Activated CD4-positive, alpha-beta T cell treated with anti-CD3 and anti-CD28 coated beads, Interleukin-10, Interleukin-2, amounts not matched to agents 100 ng/mL and 50 ng/mL, durations not matched to agents 16 hours and 8 hours (primary cell): ENCODE measurements at regions not wholly inside any gene's neighbourhood (a gene's known extent, or its start where the extent isn't known, plus 50 kb on each side); places are given as distances from the start of the nearest gene placed in this dataset.

Experiments used
- DNase-seq: peaks from one replicate; pipeline ENCODE4 v3.0.0-alpha.2; 2020

DNA sequence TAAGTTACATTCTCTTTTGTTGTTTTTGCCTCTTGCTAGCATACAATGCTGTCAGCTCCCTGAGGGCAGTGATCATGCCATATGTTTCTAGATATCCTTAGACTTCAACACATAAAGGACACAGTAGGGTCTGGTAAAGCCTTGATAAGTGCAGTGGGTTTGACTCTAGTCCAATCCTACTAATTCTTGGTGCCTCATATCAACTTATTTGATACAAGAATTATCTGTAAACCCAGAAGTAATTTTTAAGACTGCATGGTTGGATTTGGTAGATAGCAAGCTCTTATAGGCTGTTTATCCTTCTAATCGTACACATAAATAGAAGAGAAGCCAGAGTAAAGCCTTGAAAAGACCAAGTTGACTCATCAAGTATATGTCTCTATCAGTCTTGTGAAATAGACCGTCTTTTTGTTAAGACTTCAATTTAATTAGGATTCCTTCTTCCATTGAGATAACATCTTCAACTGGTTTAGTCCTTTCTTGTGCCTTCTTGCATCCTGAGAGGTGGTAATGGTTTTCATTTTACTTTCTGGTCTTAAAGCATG lies 265.6 kb upstream of the CDIN1 start:
- DNase-seq = no peak

DNA sequence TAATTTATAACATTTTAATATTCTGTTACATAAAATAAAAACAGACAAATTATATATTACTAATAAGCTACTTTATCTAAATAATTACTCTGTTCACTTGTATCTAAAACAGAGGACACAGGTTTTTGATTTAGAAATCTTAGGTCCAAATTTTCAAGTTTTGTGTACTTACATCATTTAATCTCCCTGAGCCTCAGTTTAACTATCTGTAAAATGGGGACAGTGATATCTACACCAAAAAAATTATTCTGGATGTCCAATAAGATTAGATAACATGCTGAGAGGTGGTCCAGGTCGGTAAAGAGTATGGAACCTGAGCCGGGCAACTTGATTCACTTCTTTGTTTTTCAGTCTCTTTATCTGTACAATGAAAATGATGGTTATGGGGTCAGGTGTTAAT lies 263.8 kb upstream of the CDIN1 start:
- DNase-seq = no peak

DNA sequence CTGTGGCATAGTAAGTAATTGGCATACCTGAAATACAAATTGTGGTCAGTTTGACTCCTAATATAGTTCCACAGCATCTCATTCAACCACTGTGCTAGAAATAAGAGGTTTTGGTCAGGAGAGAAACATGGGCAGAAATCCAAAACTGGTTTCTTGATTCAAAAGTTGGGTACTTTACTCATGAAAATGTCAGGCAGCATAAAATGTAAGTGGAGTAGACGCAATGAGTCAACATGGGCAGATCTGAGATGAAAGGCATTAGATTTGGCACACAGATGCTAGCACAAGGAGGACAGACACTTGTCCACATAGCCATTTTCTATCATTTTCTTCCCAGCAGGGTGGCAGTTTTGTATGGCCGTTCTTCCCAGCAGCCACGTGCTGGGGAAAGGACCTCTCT lies 255.8 kb upstream of the CDIN1 start:
- DNase-seq = no peak

DNA sequence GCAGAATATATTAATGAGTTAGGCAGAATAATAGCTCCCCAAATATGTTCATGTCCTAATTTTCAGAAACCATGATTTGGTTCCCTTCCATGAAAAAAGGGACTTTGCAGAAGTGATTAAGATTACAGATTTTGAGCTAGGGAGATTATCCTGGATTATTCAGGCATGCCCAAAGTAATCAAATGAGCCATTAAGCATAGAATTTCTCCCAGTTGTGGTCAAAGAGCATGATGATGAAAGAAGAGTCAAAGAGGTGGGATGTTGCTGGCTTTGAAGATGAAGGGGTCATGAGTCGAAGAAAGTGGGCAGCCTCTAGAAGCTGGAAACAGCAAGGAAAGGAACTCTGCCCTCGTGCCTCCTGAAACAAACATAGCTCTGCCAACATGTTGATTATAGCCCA lies 254.2 kb upstream of the CDIN1 start:
- DNase-seq = no peak

DNA sequence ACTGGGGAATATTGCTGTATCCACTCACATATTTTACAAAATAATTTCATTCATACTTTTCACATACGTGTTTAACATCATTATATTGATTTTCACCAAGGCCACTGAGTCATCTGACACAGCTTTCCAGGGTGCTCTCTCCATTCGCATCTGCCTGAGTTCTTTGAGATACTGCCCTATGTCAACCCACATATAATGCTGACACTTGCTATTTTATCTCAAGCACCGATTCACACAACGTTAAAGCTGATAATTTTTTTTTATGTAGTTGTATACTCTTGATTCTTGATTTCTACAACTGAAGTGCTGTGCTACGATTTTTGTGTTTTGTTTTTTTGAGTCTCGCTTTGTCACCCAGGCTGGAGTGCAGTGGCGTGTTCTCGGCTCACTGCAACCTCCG lies 249.8 kb upstream of the CDIN1 start:
- DNase-seq = no peak

DNA sequence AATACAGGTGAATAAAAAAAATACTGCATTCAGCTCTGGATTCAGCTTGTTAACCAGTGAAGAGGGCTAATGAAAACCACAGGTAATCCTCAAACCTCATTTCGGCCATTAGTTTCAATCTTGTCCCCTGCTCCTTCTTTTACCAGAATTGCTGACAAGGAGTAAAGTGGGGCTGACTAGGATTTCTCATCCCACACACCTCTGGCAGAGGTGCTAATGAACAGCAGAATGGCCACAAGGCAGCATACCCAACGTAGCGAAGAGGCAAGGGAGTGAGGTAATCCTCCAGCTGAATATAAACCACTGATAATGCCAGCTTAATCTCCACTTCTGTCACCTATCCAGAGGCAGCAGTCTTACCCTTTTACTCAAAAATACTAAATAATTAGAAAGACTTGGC lies 248.8 kb upstream of the CDIN1 start:
- no peak for DNase-seq

DNA sequence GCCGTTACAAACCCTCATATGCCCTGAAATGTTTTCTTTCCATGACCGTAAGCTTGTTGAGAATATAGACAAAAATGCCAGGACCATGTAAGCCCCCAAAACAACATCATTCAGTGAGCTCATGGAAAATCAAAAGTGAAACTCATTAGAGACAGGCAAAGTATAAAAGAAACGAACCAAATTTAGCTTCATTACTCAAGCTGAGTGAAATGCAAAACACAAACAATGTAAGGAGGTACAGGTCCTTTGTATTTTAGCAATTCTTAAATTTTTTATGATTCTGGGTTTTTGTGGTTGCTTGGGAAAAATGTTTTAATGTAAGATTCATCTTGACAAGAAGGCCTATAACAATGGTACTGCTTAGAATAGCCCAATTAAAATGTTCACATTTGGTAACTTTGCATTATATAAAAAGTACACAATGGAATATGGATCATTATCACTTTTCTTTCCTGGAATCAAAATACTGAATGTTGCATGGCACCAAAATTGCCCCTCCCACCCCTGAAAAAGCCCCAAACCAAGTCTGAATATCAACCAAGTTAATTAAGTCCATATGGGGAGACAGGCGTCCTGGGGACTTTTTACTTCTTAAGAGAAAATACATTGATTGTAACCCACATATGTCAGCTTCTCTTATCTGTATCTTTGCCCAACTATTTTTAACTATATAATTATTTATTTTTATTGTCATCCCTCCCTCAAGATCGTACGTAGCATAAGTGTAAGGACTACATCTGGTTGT lies 247.7 kb upstream of the CDIN1 start:
- DNase-seq = no peak

DNA sequence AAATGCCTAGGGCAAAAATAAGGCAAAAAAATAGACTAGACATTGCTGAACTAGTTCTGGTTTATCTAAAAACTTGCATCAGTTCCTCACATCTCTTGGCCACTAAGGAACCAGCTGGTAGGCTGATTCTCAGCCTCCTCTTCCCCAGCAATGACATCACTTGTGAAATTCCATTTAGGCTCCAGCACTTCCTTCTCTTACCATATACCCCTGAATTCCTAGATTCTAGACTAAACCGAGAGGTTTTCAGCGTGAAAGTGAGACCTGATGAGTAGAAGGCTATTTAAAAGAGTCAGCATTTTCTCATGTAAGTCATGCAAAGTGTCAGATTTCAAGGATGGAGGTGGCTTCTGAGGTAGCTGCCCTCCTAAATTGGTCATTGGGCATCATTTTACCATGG lies 247.1 kb upstream of the CDIN1 start:
- no peak for DNase-seq

DNA sequence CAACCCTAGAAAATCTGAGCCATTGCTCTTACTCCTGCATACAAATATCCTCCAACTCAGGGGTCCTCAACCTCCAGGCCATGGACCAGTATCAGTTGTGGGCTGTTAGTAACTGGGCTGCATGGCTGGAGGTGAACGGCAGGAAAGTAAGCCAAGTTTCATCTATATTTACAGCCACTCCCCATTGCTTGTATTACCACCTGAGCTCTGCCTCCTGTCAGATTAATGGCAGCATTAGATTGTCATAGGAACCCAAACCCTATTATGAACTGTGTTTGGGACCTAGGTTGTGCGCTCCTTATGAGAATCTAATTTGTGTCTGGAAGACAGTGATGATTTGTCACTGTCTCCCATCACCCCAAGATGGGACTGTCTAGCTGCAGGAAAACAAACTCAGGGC lies 246.5 kb upstream of the CDIN1 start:
- DNase-seq = no peak

DNA sequence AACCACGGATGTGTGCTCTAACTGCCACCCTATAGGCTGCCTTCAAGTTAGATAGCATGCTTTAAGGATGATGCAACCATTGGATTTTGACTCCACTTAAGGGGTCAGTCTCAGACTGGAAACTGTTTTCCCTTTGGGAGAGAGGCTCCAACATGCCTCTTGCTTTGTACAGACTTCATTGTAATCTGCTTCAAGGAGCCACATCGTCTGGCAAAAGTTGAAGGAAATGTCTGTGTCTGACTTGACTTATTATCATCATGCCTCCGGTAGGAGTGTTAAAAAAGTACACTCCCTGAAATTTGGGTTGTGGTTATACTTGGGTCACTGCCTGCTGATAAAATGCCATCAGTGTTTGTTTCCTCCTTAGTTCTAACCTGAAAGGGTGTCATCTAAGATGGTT lies 245.4 kb upstream of the CDIN1 start:
- no peak for DNase-seq

DNA sequence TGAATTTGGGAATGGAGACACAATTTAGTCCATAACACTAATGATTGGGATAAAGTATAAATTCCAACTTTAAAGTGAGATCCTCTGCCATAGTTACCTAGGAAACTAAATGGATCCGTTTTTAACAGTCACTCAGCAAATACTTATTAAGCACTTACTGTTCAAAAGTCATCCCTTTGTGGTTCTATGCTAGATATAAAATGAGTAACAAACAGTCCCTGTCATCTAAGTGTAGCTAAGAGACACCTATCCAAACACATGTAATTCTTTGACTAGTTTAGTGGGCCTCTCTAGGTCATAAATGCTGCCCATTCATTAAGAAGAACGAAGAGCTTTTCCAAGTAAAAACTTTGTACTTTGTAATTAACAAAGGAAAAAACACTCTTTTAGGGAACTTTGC lies 244.2 kb upstream of the CDIN1 start:
- no peak for DNase-seq

DNA sequence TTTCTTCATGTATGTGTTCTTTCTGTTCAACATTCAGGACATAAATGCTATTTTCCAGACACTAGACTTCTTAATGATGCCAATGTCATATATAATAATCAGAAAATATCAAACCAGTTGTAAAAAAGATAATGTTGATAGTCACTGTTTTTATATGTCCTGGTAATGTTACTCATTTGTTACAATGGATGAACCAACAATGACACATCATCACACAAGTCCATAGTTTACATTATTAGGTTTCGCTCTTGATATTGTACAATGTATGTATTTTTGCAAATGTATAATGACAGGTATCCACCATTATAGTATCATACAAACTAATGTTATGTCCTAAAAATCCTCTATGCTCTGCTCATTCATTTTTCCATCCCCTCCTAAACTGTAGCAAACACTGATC lies 243.8 kb upstream of the CDIN1 start:
- no peak for DNase-seq

DNA sequence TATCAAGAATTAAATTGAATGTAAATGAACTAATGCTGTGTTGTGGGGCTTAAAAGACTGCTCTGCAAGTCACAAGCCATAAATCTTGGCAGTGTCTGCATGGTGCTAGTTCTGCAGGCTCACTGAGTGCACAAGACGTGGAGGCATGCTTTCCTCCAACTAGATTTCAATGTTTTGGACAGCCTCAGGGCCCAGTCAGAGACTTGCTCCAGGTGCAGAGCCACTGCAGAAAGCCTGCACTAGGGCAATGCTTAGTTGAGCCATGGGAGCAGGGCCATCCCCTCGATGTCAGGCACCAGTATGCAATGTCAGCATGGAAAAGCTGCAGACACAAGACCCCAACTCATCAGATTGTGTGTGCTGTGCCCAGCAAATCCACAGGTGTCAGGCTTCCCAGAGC lies 234.5 kb upstream of the CDIN1 start:
- no peak for DNase-seq

DNA sequence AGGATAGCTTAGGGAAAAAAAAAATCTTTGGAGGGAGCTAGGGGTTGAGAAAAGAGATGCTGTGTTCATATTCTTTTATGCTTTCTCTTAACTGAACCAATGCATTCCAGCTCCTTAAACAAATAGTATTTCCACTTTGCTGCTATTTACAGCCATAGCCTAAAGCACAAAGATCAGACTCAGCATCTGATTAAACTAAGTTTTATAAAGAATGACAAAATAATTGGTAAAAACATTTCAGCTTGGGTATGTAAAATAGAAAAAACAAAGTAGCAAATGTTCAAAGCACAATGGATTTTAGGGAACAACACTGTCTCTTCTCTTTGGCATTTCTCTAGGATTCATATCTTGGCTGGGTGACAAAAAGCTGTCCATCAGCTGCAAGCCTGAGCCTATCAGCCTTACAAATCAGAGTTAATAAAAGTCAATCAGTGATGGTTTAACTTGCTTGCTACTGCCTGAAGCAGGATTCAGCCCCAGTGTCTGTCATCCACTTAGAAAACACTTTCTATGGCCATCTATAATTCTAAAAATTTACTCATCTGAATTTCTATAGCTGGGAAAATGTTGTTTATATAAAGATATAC lies 232.1 kb upstream of the CDIN1 start:
- no peak for DNase-seq

DNA sequence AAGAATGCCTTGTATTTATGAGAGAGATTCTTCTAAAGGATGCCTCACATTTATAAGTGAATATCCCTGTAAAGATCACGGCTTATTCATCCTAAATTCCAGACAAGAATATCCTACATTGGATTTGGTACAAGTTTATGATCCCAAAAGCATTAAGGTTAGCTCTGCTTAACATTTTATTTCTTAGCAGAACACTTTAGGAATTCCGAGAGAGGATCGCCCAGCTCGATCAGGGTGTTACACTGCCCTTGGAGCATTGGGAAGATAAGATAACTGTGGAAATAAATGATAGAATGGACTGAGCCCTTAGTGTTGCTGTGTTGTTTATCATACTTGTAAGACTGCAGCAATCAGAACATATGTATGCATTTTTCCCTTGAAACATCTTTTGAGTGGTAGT lies 223.0 kb upstream of the CDIN1 start:
- DNase-seq = no peak

DNA sequence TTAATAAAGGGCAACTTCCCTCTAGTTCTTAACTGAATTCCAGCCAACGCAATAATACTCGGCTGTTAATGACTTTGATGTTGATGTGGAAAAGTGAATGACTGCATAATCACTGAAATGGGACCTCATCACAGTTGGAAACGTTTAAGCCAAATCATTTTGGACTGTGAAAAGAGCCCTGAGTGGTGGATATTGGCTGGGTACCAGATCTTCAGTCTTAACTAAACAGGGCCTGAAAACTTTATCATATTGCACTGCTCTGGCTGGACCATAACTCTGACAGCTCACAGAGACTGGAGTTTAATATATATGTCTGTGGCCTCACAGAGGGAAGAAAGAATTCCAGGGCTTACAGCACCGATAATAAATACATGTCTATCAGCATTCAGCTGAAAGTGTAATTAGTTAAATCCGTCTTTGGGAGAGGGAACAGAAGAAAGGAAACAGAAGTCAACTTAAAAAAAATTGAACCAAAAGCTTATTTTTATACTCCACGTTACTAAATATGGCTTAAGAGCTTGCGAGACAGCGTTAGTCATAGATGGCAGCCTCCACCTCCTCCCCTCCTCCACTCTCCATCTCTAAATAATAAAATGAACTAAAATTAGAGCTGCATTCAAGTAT lies 222.3 kb upstream of the CDIN1 start:
- no peak for DNase-seq

DNA sequence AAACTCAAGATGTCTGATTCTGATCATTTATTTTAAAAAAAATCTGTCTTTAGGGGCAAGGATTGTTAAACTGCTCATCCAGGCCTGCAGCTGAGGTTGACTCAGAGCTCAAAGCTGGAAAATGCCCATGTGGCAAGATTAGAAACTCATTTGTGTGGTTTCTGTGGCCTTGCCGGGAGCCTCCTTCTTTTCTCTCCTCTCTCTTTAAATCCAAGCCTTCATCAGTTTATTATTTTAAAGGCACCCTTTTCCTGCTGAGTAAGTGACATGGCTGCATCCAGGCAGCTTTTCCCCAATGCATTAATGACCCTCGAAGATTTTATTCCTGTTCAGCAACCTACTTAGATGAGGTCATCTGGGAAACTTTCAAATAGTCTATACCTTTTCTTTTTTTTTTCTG lies 221.3 kb upstream of the CDIN1 start:
- DNase-seq = no peak

DNA sequence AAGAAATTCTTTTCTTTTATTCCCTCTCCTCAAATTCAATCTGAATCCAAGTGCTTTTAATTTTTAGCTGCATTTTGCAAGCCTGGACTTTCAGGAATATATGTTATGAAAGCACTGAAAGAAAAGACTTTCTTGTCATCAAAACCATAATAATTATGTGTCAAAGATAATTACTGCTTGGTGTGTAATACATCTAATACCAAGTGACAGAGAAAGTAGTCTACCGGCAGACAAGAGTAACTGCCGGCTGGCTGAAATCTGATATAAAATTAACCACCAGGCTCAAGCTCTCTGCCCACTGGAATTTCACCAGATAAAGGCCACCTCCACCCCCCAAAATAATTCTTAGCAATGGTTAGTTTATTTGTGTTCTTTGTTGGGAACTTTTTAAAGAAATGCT lies 220.9 kb upstream of the CDIN1 start:
- DNase-seq = no peak

DNA sequence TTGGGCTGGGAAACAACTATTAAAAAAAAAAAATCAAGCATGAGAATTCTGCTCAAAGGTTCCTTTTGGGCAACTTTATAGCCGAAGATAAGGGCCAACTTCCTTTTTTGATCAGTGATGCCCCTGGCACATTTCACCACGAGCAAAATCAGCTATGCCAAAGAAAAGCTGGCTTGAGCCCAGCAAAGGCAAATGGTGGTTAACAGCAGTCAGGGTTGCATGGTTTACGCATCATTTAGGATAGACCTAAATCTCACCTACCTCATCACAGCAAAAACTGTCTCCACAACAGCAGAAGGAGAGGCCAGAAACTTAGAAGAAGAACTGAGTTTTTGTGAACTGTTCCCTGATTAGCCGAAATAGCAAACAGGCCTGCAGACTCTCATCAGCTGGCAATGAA lies 220.1 kb upstream of the CDIN1 start:
- DNase-seq = no peak

DNA sequence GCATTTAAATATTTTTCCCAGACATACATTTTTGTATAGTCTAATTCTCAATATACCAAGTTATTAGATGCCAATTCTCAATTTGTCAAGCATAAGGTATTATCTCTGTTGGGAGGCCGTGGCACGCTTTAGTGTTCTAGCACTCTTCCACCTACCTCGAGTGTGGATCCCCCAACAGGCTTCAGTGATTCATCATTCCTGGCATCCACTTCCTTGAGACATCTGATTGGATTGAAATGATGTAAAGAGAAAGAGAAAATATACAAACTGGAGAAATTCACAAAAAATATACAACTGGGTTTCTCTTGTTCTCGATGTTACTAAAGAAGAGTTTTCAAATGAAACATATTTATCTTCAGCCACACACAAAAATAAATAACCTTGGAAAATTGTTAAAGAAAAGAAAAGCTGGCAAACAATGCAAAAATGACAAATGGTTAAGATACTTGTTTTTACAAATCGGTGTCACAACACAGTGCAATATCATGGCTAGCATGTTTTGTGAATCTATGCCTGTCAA lies 218.0 kb upstream of the CDIN1 start:
- DNase-seq = no peak

DNA sequence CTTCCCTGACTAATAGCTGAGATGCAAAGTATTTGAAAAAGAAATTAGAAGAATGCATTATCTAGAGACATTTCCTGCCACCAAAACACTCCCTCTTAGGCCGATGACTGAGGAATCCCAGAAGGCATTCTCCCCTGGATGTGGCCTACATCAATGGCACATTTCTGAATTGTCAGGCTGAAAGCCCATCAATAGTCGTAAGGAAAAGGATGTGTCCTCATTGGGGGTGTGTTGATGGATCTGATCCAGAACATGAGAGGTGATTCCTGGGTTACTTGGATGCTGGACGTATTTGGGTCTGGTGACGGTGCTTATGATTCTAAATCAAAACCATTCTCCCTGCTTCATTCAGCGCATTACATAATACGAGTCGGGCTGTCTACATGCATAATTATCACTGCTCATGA lies 216.9 kb upstream of the CDIN1 start:
- DNase-seq = no peak

DNA sequence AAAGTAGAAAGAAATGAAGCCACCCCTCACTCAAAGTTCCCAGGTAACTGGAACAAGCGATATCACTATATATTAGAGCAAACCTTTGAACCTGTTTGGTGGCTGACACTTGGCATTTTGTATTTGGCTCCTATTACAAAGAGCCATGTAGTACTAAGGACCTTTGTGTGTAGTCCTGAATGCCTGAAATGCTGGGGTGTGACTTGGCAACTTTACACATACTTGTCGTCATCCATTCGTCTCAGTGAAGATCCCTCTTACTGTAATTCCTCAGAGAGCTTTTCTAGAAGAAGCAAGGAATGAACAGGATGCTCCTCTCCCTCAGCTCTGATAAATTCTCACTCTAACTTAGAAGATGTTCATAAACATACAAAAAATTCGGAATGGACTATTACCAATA lies 216.1 kb upstream of the CDIN1 start:
- no peak for DNase-seq

DNA sequence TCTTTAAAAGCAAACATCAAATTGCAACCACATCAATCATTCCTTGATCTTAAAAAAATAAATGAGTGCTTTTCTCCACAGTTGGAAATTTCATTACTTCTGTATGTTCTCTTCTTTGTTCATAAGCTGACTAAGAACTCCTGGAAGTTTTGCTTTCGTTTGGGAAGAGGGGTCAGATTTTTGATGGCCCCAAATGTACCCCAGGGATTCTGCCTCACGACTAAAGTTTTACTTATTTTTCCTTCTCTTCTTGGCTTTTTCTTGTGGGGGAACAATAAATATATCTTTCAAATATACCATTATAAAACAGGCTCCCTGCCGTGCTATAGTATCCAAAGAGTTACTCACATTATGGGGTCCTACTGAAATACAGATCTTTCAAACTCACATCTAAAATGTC lies 215.0 kb upstream of the CDIN1 start:
- no peak for DNase-seq

DNA sequence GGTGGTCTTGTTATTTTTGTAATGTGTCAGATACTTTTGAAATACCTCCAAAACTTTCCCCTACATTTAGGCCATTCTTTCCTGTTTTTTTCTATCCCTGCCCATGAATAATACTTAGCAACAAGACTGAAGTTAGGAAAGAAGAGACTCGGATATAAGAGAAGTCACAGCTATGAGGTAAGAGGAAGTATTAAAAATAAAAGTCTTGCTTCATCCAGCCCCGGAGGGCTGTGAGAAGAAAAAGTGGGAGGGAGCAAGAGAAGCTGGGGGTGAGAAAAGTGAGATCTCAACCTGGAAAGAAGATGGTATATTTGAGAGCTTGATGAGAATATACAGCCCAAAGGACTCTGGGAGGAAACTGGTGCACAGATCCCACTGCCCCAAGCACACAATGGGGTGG lies 213.5 kb upstream of the CDIN1 start:
- DNase-seq = no peak
